LNCAP (cell line): ENCODE measurements at regions not wholly inside any gene's neighbourhood (a gene's known extent, or its start where the extent isn't known, plus 50 kb on each side); places are given as distances from the start of the nearest gene placed in this dataset.

Experiments used
- TF ChIP-seq, protein P1 (sequence below): fragments of 450-650 bp; IDR thresholded peaks from 2 replicates; pipeline ENCODE4 v1.5.1; 2017; ENCODE audit warnings: mild to moderate bottlenecking

DNA sequence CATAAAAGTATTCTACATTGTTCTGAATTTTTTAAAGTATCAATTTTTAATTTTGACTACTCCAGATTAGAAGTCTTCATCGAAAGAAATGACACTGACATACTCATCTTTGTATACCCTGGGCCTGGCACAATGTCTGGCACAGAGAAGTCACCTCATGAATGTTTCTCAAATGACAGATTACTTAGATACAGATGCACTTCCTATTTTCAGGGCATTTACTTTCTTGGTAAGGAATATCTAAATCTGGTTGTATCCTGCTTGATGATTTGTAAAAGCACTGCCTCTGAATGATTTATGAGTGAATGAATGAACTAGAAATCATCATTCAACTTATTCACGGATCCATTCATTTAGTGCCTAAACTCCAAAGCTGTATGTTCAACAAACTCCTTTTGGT, 1784.7 kb downstream of the LRRC4C start:
- TF ChIP-seq, protein P1, sequence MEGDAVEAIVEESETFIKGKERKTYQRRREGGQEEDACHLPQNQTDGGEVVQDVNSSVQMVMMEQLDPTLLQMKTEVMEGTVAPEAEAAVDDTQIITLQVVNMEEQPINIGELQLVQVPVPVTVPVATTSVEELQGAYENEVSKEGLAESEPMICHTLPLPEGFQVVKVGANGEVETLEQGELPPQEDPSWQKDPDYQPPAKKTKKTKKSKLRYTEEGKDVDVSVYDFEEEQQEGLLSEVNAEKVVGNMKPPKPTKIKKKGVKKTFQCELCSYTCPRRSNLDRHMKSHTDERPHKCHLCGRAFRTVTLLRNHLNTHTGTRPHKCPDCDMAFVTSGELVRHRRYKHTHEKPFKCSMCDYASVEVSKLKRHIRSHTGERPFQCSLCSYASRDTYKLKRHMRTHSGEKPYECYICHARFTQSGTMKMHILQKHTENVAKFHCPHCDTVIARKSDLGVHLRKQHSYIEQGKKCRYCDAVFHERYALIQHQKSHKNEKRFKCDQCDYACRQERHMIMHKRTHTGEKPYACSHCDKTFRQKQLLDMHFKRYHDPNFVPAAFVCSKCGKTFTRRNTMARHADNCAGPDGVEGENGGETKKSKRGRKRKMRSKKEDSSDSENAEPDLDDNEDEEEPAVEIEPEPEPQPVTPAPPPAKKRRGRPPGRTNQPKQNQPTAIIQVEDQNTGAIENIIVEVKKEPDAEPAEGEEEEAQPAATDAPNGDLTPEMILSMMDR = no peak

GRCh38 chr11:39674024-39674423, 1785.4 kb downstream of the LRRC4C start:
- TF ChIP-seq, protein P1 = no peak

DNA sequence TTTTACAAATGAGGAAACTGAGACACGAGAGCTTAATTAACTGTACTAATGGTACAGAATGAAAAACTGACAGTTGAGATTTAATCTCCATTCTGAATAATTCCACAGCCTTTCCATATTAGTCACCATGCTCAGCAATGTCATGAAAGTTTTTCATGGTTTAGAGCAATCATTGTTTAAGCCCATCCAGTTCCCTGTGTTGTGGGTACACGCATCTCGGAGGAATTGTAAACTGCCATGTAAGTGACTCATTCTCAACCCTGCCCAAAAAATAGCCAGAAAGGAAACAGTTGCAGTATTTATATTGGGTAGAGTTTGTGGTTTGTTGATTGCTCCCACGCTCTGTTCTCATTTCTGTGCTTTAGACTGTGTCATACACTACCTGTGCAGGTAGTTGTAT, 1790.8 kb downstream of the LRRC4C start:
- TF ChIP-seq, protein P1 = no peak

DNA sequence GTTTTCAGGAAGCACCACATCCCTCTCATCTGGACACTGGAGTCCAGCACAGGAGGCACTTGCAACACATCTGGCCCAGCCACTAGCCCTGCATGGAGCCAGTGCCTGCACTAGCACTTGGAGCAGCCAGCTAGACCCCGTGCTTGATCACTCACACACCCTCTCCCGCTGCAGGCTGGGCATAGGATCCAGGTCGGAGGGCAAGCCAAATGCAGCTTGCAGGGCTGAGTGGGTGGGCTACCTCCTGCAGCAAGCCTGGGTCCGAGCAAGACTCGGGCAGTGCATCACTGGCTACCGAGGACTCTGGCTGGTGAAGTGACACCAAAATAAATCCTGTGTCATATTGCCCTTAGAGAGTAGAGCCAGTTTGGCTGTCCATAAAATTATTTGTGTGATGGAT, 1795.4 kb downstream of the LRRC4C start:
- TF ChIP-seq, protein P1 = no peak

DNA sequence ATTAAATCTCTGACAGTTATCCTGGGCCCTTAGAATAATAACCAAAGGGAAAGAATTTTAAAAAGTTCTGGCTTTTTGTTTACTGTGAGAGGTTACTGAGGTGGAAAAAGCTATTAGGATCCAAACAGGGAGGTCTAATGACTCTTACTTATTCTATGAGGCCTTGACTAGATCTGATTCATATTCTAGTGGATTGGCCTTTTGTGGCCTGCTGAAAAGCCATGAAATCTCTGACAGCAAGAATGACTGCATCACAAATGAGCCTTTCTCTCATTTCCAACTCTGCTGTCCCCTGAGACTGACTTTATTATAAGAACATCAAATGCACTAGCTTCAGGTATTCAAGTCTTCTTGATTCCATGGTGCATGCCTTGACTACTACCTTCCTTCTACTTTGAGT, 1797.6 kb downstream of the LRRC4C start:
- TF ChIP-seq, protein P1 = no peak

DNA sequence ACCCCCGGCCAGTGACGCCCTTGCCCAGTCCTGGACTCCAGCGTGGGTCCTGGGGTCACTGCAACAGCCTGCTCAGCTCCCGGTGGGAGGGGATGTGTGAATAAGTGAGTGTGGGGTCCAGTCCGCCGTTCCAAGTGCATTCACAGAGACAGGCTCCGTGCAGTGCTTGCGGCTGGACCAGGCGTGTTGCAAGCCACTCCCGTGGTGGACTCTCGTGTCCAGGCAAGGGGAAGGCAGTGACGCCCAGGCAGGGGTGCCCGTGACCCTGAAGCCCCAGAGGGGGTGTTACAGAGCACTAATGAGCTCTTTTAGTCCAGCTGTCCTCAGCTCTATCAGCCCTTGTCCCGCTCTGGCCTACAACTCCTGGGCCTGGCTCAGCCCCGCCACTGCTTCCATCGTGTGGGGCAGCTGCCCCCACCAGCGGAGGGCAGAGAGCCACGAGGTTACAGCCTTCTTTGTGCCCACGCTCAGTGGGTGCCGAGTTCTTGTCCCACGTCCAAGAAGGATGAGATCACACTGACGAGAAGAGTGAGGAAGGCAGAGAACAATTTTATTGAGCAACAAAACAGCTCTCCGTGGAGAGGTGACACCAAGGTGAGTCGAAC, 1807.5 kb downstream of the LRRC4C start:
- TF ChIP-seq, protein P1 = no peak

- TF ChIP-seq, protein P1 = no peak
Measured at GRCh38 chr11:39641751-39642150, 1817.7 kb downstream of the LRRC4C start.

DNA sequence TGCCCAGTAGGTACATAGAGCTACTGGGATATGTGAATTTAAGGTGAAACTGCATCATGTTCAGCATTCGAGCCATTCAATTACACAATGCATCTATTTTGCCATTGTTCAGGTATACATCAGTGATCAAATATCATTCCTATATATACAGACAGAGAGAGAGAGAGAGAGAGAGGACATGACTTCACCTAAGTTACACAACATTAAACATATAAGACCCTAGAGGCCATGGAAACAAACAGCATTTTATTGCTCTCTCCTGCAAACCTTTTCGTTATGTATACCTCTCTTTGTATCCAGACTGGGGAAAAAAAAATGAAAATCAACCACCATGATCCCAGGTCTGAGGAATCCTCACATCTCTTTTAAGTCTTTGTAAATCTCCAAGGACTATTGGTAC, 1829.1 kb downstream of the LRRC4C start:
- TF ChIP-seq, protein P1 = no peak
